ENCODE measurements at regions not wholly inside any gene's neighbourhood (a gene's known extent, or its start where the extent isn't known, plus 50 kb on each side); places are given as distances from the start of the nearest gene placed in this dataset.

GRCh38 chr12:114302606-114303315 is 103.2 kb downstream of the TBX5 start:
- no peak for DNase-seq (ENCODE audit: low read depth in 4 of 4, low spot score in 3 of 4)

GRCh38 chr12:114302117-114302516 is 103.8 kb downstream of the TBX5 start:
- DNase-seq (ENCODE audit: low read depth in 4 of 4, low spot score in 3 of 4): no peak

GRCh38 chr12:114294303-114294685 is 111.7 kb downstream of the TBX5 start:
- no peak for DNase-seq (ENCODE audit: low read depth in 4 of 4, low spot score in 3 of 4)

- DNase-seq (ENCODE audit: low read depth in 4 of 4, low spot score in 3 of 4): no peak
These were observed 112.2 kb downstream of the TBX5 start for GRCh38 chr12:114293571-114294302.

GRCh38 chr12:114293073-114293472 is 112.9 kb downstream of the TBX5 start:
- DNase-seq (ENCODE audit: low read depth in 4 of 4, low spot score in 3 of 4): no peak

GRCh38 chr12:114291389-114292060 is 114.4 kb downstream of the TBX5 start:
- DNase-seq (ENCODE audit: low read depth in 4 of 4, low spot score in 3 of 4): no peak

GRCh38 chr12:114287821-114288525 is 118.0 kb downstream of the TBX5 start:
- DNase-seq (ENCODE audit: low read depth in 4 of 4, low spot score in 3 of 4): peak in 2 of 4 donors; percentile 10 to 47

GRCh38 chr12:114286145-114286544 is 119.8 kb downstream of the TBX5 start:
- no peak for DNase-seq (ENCODE audit: low read depth in 4 of 4, low spot score in 3 of 4)

- DNase-seq (ENCODE audit: low read depth in 4 of 4, low spot score in 3 of 4): no peak
These were observed 120.4 kb downstream of the TBX5 start for GRCh38 chr12:114285554-114285953.

- no peak for DNase-seq (ENCODE audit: low read depth in 4 of 4, low spot score in 3 of 4)
These were observed 121.9 kb downstream of the TBX5 start for GRCh38 chr12:114284041-114284440.

- no peak for DNase-seq (ENCODE audit: low read depth in 4 of 4, low spot score in 3 of 4)
These were observed 129.8 kb downstream of the TBX5 start for GRCh38 chr12:114275932-114276785.

- no peak for DNase-seq (ENCODE audit: low read depth in 4 of 4, low spot score in 3 of 4)
These were observed 130.9 kb downstream of the TBX5 start for GRCh38 chr12:114275086-114275485.

- no peak for DNase-seq (ENCODE audit: low read depth in 4 of 4, low spot score in 3 of 4)
These were observed 131.8 kb downstream of the TBX5 start for GRCh38 chr12:114274131-114274530.

- no peak for DNase-seq (ENCODE audit: low read depth in 4 of 4, low spot score in 3 of 4)
These were observed 133.3 kb downstream of the TBX5 start for GRCh38 chr12:114272605-114273004.

- DNase-seq (ENCODE audit: low read depth in 4 of 4, low spot score in 3 of 4): no peak
These were observed 133.9 kb downstream of the TBX5 start for GRCh38 chr12:114272071-114272470.

- DNase-seq (ENCODE audit: low read depth in 4 of 4, low spot score in 3 of 4): no peak
These were observed 136.8 kb downstream of the TBX5 start for GRCh38 chr12:114269153-114269552.

GRCh38 chr12:114266536-114266935 is 139.4 kb downstream of the TBX5 start:
- no peak for DNase-seq (ENCODE audit: low read depth in 4 of 4, low spot score in 3 of 4)

GRCh38 chr12:114265036-114265435 is 140.9 kb downstream of the TBX5 start:
- DNase-seq (ENCODE audit: low read depth in 4 of 4, low spot score in 3 of 4): no peak

GRCh38 chr12:114263056-114263805 is 142.7 kb downstream of the TBX5 start:
- no peak for DNase-seq (ENCODE audit: low read depth in 4 of 4, low spot score in 3 of 4)
